ENCODE measurements at regions not wholly inside any gene's neighbourhood (a gene's known extent, or its start where the extent isn't known, plus 50 kb on each side); places are given as distances from the start of the nearest gene placed in this dataset.

GRCh38 chrX:43333543-43333942 is 322.6 kb upstream of the MAOA start:
- Histone ChIP-seq H3K27ac (no peak overlapping the region), H3K4me3 (no peak overlapping the region), H3K4me1 (no peaks in the 10 kb centered on the region), H3K27me3 (no peaks in the 10 kb centered on the region), H3K9me3 (no peaks in the 10 kb centered on the region), H3K36me3 (no peaks in the 10 kb centered on the region)
- no peak for TF ChIP-seq CTCF (IDR thresholded peaks at IDR 0.05)
- intact Hi-C loops (cut with DNase I), result no loop called here
- no peak for DNase-seq (ENCODE audit: low spot score in 2 of 2)

GRCh38 chrX:43345166-43345565 is 310.9 kb upstream of the MAOA start:
- H3K4me3 ChIP-seq, result no peak overlapping the region
- no peak overlapping the region for H3K27ac ChIP-seq
- intact Hi-C loops (cut with DNase I), result no loop called here
- no peak for DNase-seq (ENCODE audit: low spot score in 2 of 2)
- TF ChIP-seq CTCF (IDR thresholded peaks at IDR 0.05), result no peak
- H3K9me3 ChIP-seq, result peaks cover 0 to 4% of the 10 kb centered on the region in 2 donors
- no peaks in the 10 kb centered on the region for H3K4me1 ChIP-seq
- H3K27me3 ChIP-seq, result no peaks in the 10 kb centered on the region
- no peaks in the 10 kb centered on the region for H3K36me3 ChIP-seq

GRCh38 chrX:43349363-43349762 is 306.7 kb upstream of the MAOA start:
- H3K4me3 ChIP-seq, result no peak overlapping the region
- TF ChIP-seq CTCF (IDR thresholded peaks at IDR 0.05), result peak in 1 of 3 experiments; percentile 17
- no peak for DNase-seq (ENCODE audit: low spot score in 2 of 2)
- no peaks in the 10 kb centered on the region for H3K27me3 ChIP-seq
- no peaks in the 10 kb centered on the region for H3K36me3 ChIP-seq
- peaks cover 0 to 4% of the 10 kb centered on the region in 2 donors for H3K9me3 ChIP-seq
- intact Hi-C loops (cut with DNase I), result no loop called here
- H3K4me1 ChIP-seq, result no peaks in the 10 kb centered on the region
- no peak overlapping the region for H3K27ac ChIP-seq

- H3K4me1 ChIP-seq, result no peaks in the 10 kb centered on the region
- H3K9me3 ChIP-seq, result peaks cover 0 to 4% of the 10 kb centered on the region in 2 donors
- no peaks in the 10 kb centered on the region for H3K27me3 ChIP-seq
- H3K36me3 ChIP-seq, result no peaks in the 10 kb centered on the region
- intact Hi-C loops (cut with DNase I), result no loop called here
- no peak for TF ChIP-seq CTCF (IDR thresholded peaks at IDR 0.05)
- no peak for DNase-seq (ENCODE audit: low spot score in 2 of 2)
- no peak overlapping the region for H3K4me3 ChIP-seq
- H3K27ac ChIP-seq, result no peak overlapping the region
Observed at GRCh38 chrX:43350935-43351334, 305.2 kb upstream of the MAOA start.

GRCh38 chrX:43357741-43358140 is 298.4 kb upstream of the MAOA start:
- Histone ChIP-seq H3K27ac (no peak overlapping the region), H3K4me1 (no peaks in the 10 kb centered on the region), H3K36me3 (no peaks in the 10 kb centered on the region), H3K9me3 (no peaks in the 10 kb centered on the region), H3K27me3 (no peaks in the 10 kb centered on the region), H3K4me3 (no peak overlapping the region)
- DNase-seq (ENCODE audit: low spot score in 2 of 2), result no peak
- intact Hi-C loops (cut with DNase I), result no loop called here
- no peak for TF ChIP-seq CTCF (IDR thresholded peaks at IDR 0.05)

- no peak overlapping the region for H3K27ac ChIP-seq
- TF ChIP-seq CTCF (IDR thresholded peaks at IDR 0.05), result no peak
- H3K4me3 ChIP-seq, result no peak overlapping the region
- no peaks in the 10 kb centered on the region for H3K27me3 ChIP-seq
- intact Hi-C loops (cut with DNase I), result no loop called here
- DNase-seq (ENCODE audit: low spot score in 2 of 2), result no peak
- no peaks in the 10 kb centered on the region for H3K9me3 ChIP-seq
- no peaks in the 10 kb centered on the region for H3K4me1 ChIP-seq
- no peaks in the 10 kb centered on the region for H3K36me3 ChIP-seq
Observed at GRCh38 chrX:43373032-43373431, 283.1 kb upstream of the MAOA start.

All from ascending aorta (tissue), 2 donors.